HepG2 (cell line): ENCODE measurements at regions not wholly inside any gene's neighbourhood (a gene's known extent, or its start where the extent isn't known, plus 50 kb on each side); places are given as distances from the start of the nearest gene placed in this dataset.

Experiments
- ATAC-seq: fragments of 200-7000 bp; cut with Tn5 transposase; 3 replicates; pipeline ENCODE4 v1.9.1; 2020; ENCODE audit warnings: mild to moderate bottlenecking, moderate library complexity
- BruUV-seq: library from RNA; stranded (reverse); fragments of 400-500 nt; replicated peaks from 2 replicates; lab custom pipeline; 2021; lab: Mats Ljungman, UMichigan
- CTCF ChIA-PET: fragments of 300-600 bp; formaldehyde crosslinking; extraction: SDS; loops from one replicate; lab custom pipeline; 2021; ENCODE audit warnings: low total read pairs, inconsistent platforms, low intra/inter-chr PET ratio; lab: Yijun Ruan, JAX
- POLR2A ChIA-PET: fragments of 350-600 bp; sonication (Branson Sonifier 250); formaldehyde crosslinking; loops from one replicate; lab custom pipeline; 2020; ENCODE audit warnings: antibody characterized with exemption, inconsistent platforms; lab: Yijun Ruan, JAX
- DNase-seq: peaks from one replicate; pipeline ENCODE4 v3.0.0-alpha.2; 2015; ENCODE audit warnings: low spot score
- FAIRE-seq: peaks from 3 replicates; lab custom pipeline; 2011; peaks lifted over from hg19 to GRCh38; lab: Jason Lieb, UNC
- H2AFZ ChIP-seq: one replicate; pipeline ENCODE4 v1.6.1; 2011; ENCODE audit warnings: low read length, inconsistent platforms
- H3K27ac ChIP-seq: fragments of 300-600 bp; 3 replicates; pipeline ENCODE4 v1.8.0; 2011; ENCODE audit warnings: mixed run types, mild to moderate bottlenecking, mixed read lengths, low read length, inconsistent platforms; ENCODE audit not compliant: insufficient read depth; ENCODE audit errors: extremely low read length
- H3K27me3 ChIP-seq, 2 experiments: fragments of 200-600 bp in 1 of 2; 2 replicates in 1 of 2; 3 replicates in 1 of 2; pipeline versions ENCODE4 v1.6.0 to v1.8.0; 2011; ENCODE audit warnings: low read length in 2 of 2, mild to moderate bottlenecking in 2 of 2, moderate library complexity in 2 of 2, inconsistent platforms in 1 of 2; ENCODE audit not compliant: insufficient read depth in 2 of 2, control insufficient read depth in 1 of 2
- H3K36me3 ChIP-seq, 2 experiments: fragments of 200-600 bp in 1 of 2; replicated peaks in 1 of 2; 2 replicates in 1 of 2; 3 replicates in 1 of 2; pipeline versions ENCODE4 v1.5.1 to v1.8.0; 2011; ENCODE audit warnings: low read length in 2 of 2, inconsistent platforms in 1 of 2; ENCODE audit not compliant: insufficient read depth in 2 of 2, control insufficient read depth in 1 of 2
- H3K4me1 ChIP-seq: 2 replicates; pipeline ENCODE4 v1.5.1; 2012; ENCODE audit warnings: low read length, inconsistent platforms; ENCODE audit not compliant: insufficient read depth
- H3K4me2 ChIP-seq: 2 replicates; pipeline ENCODE4 v1.6.0; 2011; ENCODE audit warnings: low read depth, low read length, inconsistent platforms
- H3K4me3 ChIP-seq, 3 experiments: fragments of 200-600 bp in 1 of 3; sonication (generic), shearing (Covaris generic) in 1 of 3; replicated peaks in 1 of 3; 2 replicates each; pipeline ENCODE4 v1.5.1; 2011 to 2016; ENCODE audit warnings: low read length in 3 of 3, inconsistent platforms in 2 of 3, low read depth in 2 of 3, mild to moderate bottlenecking in 2 of 3, control low read depth in 1 of 3, mixed read lengths in 1 of 3; ENCODE audit not compliant: insufficient read depth in 1 of 3
- H3K79me2 ChIP-seq: one replicate; pipeline ENCODE4 v1.6.1; 2011; ENCODE audit warnings: low read length, inconsistent platforms; ENCODE audit not compliant: insufficient read depth
- H3K9ac ChIP-seq: 2 replicates; pipeline ENCODE4 v1.6.0; 2011; ENCODE audit warnings: mild to moderate bottlenecking, low read depth, low read length, inconsistent platforms; ENCODE audit not compliant: insufficient read depth
- H3K9me3 ChIP-seq: 2 replicates; pipeline ENCODE4 v1.5.1; 2012; ENCODE audit warnings: mild to moderate bottlenecking, low read length
- H4K20me1 ChIP-seq: 2 replicates; pipeline ENCODE4 v1.6.0; 2011; ENCODE audit warnings: inconsistent platforms, mild to moderate bottlenecking, low read length, moderate library complexity; ENCODE audit not compliant: insufficient read depth
- CENPX ChIP-seq: sonication (generic); formaldehyde crosslinking; IDR thresholded peaks from 2 replicates; pipeline ENCODE4 v1.9.0; 2021; ENCODE audit warnings: mild to moderate bottlenecking, missing genetic modification reagents, moderate library complexity
- CTCF ChIP-seq: sonication (generic); formaldehyde crosslinking; IDR thresholded peaks from 2 replicates; pipeline ENCODE4 v1.5.0; 2020; ENCODE audit warnings: mild to moderate bottlenecking, missing genetic modification reagents, moderate library complexity
- HOXA5 ChIP-seq: sonication (generic); formaldehyde crosslinking; IDR thresholded peaks from 2 replicates; pipeline ENCODE4 v1.4.0; 2020; ENCODE audit warnings: missing genetic modification reagents
- KAT8 ChIP-seq: IDR thresholded peaks from 2 replicates; pipeline ENCODE4 v1.6.1; 2016; ENCODE audit warnings: missing genetic modification reagents, missing compliant biosample characterization
- MIER3 ChIP-seq: IDR thresholded peaks from 2 replicates; pipeline ENCODE4 v1.6.1; 2016; ENCODE audit warnings: missing compliant biosample characterization, borderline replicate concordance
- NR3C1 ChIP-seq: sonication (generic); formaldehyde crosslinking; IDR thresholded peaks from 2 replicates; pipeline ENCODE4 v1.4.0; 2020; ENCODE audit warnings: missing genetic modification reagents
- RAD51 ChIP-seq: fragments of 450-650 bp; IDR thresholded peaks from 2 replicates; pipeline ENCODE4 v1.6.1; 2016; ENCODE audit warnings: borderline replicate concordance
- RCOR2 ChIP-seq: IDR thresholded peaks from 2 replicates; pipeline ENCODE4 v1.6.1; 2016; ENCODE audit warnings: missing biosample characterization, missing genetic modification reagents
- YY1 ChIP-seq: IDR thresholded peaks from 2 replicates; pipeline ENCODE4 v1.6.1; 2011; ENCODE audit warnings: low read length, low read depth, moderate library complexity, mild to moderate bottlenecking; ENCODE audit not compliant: insufficient read depth, insufficient replicate concordance
- ZBTB46 ChIP-seq: sonication (generic); formaldehyde crosslinking; IDR thresholded peaks from 2 replicates; pipeline ENCODE4 v1.4.0; 2020; ENCODE audit warnings: mild to moderate bottlenecking, missing genetic modification reagents, borderline replicate concordance
- ZBTB8A ChIP-seq: sonication (generic); formaldehyde crosslinking; IDR thresholded peaks from 2 replicates; pipeline ENCODE4 v1.4.0; 2020; ENCODE audit warnings: mild to moderate bottlenecking, low read depth, missing genetic modification reagents, borderline replicate concordance
- ZNF616 ChIP-seq: sonication (generic); formaldehyde crosslinking; IDR thresholded peaks from 2 replicates; pipeline ENCODE4 v1.5.0; 2020; ENCODE audit warnings: low read depth, mild to moderate bottlenecking, missing genetic modification reagents
- ZNF652 ChIP-seq: IDR thresholded peaks from 2 replicates; pipeline ENCODE4 v1.6.1; 2016; ENCODE audit warnings: low read depth, borderline replicate concordance
- ZNF670 ChIP-seq: sonication (generic); formaldehyde crosslinking; IDR thresholded peaks from 2 replicates; pipeline ENCODE4 v1.8.0; 2022; ENCODE audit warnings: mild to moderate bottlenecking, missing genetic modification reagents, borderline replicate concordance
- in situ Hi-C: cut with HindIII; loops from 2 replicates; pipeline ENCODE4 v1.10.0; 2017; ENCODE audit warnings: low pct_unique_long_range_greater_than_20kb; ENCODE audit not compliant: extremely low pct_ligation_motif_present
- intact Hi-C: fragments of 100-400 bp; cut with micrococcal nuclease; formaldehyde crosslinking; loops from one replicate; pipeline ENCODE4 v1.10.0; 2022; ENCODE audit not compliant: unreplicated experiment
- TF ChIP-seq, protein P1 (sequence below): sonication (generic); formaldehyde crosslinking; IDR thresholded peaks from 2 replicates; pipeline ENCODE4 v1.5.0; 2020; ENCODE audit warnings: missing genetic modification reagents
- TF ChIP-seq, protein P2 (sequence below): sonication (generic); formaldehyde crosslinking; IDR thresholded peaks from 2 replicates; pipeline ENCODE4 v1.8.1; 2022; ENCODE audit warnings: low read depth, mild to moderate bottlenecking, missing genetic modification reagents

DNA sequence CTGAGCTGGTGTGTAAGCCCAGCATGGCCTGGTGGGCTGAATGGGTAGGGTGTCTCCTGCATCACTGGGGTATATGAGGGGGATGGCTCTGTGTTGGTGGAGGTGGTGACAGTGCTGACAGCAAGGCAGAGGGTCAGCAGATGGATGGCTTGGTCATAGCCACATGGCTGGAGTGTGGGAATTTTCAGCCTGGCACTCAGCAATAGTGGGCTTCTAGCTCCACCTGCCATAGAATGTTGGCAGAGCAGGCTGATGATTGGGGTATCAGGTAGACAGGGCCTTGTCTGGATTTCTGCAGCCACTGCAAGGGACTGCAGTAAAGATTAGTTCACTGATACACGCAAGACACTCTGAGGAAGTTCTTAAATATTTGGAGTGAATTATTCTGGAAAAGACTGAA, 137.5 kb upstream of the BACH2 start (continued):
- TF ChIP-seq CTCF (CRISPR knock-in tag) (peak; percentile 36), MIER3 (no peak), ZNF670 (CRISPR knock-in tag) (no peak)
- TF ChIP-seq, protein P1, sequence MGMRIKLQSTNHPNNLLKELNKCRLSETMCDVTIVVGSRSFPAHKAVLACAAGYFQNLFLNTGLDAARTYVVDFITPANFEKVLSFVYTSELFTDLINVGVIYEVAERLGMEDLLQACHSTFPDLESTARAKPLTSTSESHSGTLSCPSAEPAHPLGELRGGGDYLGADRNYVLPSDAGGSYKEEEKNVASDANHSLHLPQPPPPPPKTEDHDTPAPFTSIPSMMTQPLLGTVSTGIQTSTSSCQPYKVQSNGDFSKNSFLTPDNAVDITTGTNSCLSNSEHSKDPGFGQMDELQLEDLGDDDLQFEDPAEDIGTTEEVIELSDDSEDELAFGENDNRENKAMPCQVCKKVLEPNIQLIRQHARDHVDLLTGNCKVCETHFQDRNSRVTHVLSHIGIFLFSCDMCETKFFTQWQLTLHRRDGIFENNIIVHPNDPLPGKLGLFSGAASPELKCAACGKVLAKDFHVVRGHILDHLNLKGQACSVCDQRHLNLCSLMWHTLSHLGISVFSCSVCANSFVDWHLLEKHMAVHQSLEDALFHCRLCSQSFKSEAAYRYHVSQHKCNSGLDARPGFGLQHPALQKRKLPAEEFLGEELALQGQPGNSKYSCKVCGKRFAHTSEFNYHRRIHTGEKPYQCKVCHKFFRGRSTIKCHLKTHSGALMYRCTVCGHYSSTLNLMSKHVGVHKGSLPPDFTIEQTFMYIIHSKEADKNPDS, result no peak
- TF ChIP-seq, protein P2, sequence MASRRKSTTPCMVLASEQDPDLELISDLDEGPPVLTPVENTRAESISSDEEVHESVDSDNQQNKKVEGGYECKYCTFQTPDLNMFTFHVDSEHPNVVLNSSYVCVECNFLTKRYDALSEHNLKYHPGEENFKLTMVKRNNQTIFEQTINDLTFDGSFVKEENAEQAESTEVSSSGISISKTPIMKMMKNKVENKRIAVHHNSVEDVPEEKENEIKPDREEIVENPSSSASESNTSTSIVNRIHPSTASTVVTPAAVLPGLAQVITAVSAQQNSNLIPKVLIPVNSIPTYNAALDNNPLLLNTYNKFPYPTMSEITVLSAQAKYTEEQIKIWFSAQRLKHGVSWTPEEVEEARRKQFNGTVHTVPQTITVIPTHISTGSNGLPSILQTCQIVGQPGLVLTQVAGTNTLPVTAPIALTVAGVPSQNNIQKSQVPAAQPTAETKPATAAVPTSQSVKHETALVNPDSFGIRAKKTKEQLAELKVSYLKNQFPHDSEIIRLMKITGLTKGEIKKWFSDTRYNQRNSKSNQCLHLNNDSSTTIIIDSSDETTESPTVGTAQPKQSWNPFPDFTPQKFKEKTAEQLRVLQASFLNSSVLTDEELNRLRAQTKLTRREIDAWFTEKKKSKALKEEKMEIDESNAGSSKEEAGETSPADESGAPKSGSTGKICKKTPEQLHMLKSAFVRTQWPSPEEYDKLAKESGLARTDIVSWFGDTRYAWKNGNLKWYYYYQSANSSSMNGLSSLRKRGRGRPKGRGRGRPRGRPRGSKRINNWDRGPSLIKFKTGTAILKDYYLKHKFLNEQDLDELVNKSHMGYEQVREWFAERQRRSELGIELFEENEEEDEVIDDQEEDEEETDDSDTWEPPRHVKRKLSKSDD (CRISPR knock-in tag), result no peak

DNA sequence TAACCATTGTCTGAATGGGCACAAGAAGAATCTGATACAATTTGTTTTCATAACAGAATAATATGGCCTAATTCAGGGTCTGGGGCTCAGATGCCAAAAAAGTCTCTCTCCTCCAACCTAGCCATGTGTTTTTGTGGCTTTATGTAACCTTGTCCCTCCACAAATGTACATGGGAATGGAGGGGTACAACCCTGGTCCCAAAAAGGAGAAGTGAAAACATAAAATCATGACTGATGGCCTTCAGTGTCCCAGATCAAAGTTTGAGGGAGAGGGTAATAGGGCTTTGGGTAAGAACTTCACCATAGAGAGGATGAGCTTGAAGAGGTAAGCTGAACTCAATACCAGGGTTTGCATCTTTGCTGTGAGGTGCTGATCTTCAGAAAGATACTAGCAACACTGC, 136.3 kb upstream of the BACH2 start:
- DNase-seq (no peak), FAIRE-seq (no peak), ATAC-seq (no peak)
- ChIA-PET POLR2A (no interaction called here), CTCF (no interaction called here)
- no TSS peak for BruUV-seq
- Histone ChIP-seq H3K27me3 (no peaks in the 10 kb centered on the region), H3K27ac (no peak overlapping the region), H3K9ac (no peak overlapping the region), H3K4me3 (no peak overlapping the region), H3K4me2 (no peak overlapping the region), H3K4me1 (no peaks in the 10 kb centered on the region), H3K9me3 (peaks cover 23% of the 10 kb centered on the region), H3K79me2 (no peaks in the 10 kb centered on the region), H2AFZ (no peak overlapping the region), H3K36me3 (no peaks in the 10 kb centered on the region), H4K20me1 (no peaks in the 10 kb centered on the region)
- in situ Hi-C loops, result no loop called here
- intact Hi-C loops, result no loop called here
- TF ChIP-seq ZBTB46 (CRISPR knock-in tag) (no peak), HOXA5 (no peak), CENPX (no peak), ZNF616 (CRISPR knock-in tag) (no peak), YY1 (no peak), RCOR2 (CRISPR knock-in tag) (no peak), NR3C1 (no peak), ZBTB8A (CRISPR knock-in tag) (no peak), ZNF652 (CRISPR knock-in tag) (no peak), KAT8 (no peak), RAD51 (no peak)
